Pons (tissue), 1 donor: ENCODE measurements at regions not wholly inside any gene's neighbourhood (a gene's known extent, or its start where the extent isn't known, plus 50 kb on each side); places are given as distances from the start of the nearest gene placed in this dataset.
A peak's percentile ranks its signal among the peaks of the same experiment; 100 is the strongest.
"Not testable (repeated sequence)": the region's sequence is repeated elsewhere in the genome, so short reads cannot be mapped to it uniquely, and the experiment has no call there.

ENCODE experiments used
- DNase-seq: peaks from one replicate; pipeline ENCODE4 v3.0.0-alpha.2; 2016; ENCODE audit warnings: low spot score

DNA sequence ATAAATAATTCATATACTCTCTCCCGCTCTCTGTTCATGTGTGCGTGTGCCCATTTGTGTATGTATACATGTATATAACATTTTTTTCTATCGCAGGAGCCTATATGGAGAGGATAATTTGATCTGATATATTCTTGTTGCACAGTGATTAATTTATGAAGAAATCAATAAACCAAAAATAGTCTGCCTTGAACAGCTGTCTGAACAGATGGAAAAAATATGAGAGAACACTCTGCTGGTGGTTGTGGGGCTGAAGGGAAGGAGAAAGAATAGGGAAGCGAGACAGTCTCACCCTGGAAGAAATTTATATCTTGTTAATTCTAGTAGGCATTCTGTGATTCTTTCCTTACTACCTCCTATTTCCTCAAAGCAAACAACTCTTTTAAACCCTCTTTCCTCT is 96.6 kb upstream of the B3GAT2 start:
- DNase-seq, result no peak

DNA sequence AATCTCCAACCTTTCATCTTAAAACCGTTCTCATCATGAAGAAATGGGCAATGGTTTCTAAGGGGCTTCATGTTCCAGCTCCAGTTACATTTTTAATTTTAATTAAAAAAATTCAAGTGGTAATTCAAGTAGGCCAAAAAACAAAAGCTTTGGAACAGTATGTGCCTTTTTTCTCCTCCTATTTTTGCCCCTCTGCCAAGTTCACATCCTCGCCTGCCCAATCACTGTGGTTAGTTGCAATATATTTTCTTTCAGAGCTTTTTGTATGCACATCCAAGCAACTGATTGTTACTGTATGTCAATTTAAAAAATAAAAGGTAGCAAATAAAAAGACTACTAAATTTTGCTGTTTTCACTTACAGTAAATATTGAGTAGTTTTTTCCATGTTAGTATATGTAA is 99.8 kb upstream of the B3GAT2 start:
- DNase-seq, result no peak

DNA sequence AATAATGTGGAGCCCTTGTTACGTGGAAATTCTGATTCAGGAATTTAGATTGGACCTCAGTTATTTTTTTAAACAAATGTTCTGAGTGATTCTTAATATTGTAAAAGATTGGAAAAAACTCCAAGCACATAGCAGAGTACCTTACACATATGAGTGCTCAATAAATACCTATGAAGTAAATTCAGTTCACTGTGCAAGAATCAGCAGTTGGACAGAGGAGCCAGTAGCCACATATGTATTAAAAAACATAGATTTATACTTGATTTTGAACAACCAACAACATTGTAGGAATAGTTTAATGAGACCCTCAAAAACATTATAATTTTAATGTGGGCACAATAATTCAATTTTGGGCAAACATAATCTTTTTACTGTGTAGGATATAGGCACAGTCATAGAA is 109.3 kb upstream of the B3GAT2 start:
- no peak for DNase-seq

DNA sequence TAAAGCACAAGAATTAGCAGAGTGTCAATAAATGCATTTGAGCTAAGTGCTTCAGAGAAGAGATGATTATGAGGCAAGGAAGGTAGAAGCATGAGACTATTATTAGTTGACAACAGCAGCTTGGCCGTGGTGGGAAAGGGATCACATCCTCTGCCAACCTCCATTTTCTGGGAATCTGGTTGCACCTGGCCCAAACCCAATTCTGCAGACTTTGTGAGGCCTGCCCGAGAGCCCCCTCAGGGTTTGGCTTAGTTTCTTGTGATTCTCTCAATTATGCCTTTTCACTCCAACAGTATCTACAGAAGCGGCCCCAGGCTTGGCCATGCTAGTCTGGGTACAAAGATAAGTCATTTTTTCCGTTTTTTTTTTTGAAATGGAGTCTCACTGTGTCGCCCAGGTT is 111.0 kb upstream of the B3GAT2 start:
- no peak for DNase-seq

DNA sequence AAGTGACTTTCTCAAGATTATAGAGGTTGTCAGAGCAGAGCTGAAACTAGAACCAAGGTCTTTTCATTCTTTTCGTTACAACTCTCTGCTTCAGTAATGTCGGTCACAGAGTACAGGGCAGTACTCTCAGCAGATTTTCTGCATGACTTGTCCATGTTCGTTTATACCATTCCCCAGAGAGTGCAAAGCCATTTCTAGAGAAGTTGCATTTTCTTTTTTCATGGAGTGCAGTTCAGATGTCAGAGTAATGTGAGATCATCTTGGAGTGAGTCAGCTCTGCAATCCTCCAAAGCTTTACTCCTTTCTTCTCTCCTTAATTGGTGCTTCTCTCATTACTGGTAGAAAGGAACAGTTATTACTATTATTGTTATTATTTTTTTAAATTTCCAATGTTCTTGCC is 115.6 kb upstream of the B3GAT2 start:
- no peak for DNase-seq

DNA sequence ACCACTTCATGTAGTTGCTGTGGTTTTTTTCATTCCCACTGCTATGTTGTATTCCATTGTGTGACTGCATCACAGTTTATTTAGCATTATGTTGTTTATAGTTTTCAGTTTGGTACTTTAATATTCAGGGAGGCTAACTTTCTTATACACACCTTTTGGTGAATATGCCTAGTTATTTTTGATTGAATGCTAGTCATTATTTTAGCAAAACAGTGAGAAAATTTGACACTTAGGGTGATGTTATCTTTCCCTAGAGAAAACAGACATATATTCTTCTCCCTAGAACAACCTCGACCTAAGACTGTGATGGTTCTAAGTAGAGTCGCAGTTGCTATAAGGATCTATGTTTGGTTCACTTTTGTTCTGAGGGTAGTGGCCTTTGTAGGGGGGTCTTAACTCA is 120.8 kb upstream of the B3GAT2 start:
- DNase-seq, result no peak

DNA sequence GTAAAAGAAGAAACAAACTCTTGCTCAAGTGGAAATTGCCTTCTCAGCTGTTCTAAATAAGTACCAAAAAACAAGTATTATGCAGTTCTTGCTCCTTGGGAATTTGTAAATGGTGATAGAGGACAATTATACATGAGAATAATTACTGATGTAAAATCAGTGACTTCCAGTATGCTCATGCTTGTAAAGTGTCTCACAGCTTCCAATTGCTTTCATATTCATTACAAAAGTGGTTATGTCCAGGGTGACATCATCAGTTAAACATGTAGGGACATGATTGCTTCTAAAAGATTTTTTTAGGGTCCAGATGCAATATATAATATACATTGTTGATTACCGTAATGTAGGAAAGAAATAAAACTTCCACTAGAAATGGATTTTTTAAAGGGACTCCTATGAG is 122.8 kb upstream of the B3GAT2 start:
- no peak for DNase-seq

DNA sequence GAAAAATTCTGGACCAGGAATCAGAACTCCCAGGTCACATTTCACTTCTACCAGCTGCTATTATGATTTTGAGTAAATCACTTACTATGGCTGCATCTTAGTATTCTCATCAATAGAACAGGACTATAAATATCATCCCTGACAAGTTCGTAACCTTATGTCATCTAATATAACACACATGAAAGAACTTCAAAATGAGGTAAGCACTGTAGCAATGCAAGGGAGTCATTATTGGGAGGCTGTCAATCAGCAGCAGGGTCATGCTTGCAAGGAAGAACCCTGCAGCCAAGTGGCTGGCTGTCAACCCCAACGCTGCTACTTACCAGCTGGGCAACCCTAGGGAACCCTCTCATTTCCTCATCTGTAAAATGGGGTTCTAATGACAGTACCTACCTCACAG is 123.3 kb upstream of the B3GAT2 start:
- DNase-seq, result no peak

DNA sequence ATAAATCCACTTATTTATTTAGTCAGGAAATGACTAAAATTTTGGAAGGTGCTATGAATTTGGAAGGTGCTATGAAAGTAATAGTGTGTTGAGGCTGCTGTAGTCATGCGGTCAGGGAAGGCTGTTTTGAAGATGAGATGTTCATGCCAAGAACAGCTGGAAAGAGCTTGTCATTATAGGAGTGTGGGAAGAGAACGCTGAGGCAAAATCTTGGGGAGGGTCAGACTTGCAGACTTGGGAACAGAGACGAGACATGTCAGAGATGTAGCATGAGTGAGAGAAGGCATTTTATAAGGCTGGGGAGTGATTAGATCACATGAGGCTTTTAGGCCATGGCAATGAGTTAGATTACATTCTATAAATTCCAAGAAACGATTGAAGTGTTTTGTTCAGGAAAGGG is 124.0 kb upstream of the B3GAT2 start:
- DNase-seq, result no peak

DNA sequence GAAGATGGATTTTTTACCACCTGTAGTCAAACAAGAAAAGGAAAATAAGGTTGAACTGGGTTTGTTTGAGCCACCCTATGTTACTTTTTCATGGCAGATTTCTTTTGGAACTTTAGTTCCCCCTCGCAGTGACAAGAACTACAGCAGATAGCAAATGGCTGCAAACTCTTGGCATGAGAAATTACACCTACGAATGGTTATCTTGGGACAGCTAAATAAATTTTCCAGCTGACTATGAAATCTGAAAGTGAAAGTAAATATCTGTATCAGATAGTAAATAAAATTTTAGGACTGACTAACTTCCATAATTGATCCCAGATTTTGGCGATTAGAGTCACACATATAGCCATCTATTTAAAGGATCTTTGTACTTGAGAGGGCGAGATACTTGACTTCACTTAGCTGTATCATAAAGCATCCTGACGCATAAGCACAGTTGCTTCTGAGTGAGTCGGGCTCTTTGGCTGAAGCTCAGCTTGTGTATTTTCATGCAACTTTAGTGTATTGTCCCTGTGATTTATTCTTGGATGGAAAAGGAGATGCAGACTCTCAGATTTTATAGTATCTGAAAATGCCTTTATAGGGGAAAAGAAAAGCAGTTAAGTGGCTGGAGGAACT is 125.3 kb upstream of the B3GAT2 start:
- DNase-seq, result no peak

DNA sequence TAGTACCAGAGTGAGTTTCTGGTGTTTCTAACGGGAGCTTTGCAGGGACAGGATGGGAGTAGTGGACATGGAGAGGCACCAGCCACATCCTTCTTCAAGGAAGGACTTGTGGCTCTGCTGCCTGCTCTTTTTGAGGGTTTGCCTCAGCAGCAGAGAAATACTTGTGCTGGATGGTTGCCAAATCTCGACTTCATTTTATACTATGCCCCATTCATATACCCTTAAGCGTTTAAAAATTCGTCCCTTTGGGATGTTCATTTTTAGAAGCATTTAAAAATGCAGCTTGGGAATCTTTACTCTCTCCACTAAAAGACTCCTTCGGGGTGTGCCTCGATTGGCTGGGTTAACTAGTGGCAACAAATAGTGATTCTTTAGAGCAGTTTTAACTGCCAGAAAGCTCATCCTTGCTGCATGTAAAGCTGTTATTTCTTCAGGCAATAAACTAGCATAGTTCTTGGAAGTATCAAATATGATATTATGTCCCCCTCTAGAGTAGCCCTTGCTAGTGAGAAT is 126.5 kb upstream of the B3GAT2 start:
- no peak for DNase-seq

DNA sequence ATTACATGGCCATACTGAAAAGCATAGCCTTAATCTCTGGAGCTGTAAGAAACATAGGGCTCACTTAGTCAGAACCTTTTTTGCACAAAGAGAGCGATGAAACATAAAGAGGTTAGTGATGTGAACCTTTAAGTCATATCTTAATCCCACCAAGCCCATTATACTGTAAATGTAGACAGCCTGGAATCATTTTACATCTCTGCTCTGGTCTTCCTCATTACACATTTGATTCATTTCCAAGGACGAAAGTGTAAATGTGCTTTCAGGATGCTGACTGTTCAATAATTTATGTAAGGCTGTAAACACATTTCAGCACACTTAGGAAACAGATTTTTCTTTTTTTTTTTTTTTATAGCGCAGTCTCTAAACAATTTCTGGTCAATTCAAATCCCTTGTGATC is 131.3 kb upstream of the B3GAT2 start:
- DNase-seq, result no peak

DNA sequence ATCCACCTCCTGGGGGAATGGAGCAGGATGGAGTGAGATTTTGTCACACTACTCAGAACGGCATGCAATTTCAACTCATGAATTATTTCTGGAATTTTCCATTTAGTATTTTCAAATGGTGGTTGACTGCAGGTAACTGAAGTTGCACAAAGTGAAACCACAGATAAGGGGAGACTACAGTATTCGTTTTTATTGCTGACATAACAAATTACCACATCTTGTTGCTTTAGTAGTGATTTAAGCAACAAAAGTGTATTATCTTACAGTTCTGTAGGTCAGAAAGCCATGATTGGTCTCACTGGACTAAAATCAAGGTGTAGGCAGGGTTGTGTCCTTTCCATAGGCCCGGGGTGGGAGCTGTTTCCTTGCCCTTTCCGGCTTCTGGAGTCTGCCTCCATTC is 133.4 kb upstream of the B3GAT2 start:
- no peak for DNase-seq

DNA sequence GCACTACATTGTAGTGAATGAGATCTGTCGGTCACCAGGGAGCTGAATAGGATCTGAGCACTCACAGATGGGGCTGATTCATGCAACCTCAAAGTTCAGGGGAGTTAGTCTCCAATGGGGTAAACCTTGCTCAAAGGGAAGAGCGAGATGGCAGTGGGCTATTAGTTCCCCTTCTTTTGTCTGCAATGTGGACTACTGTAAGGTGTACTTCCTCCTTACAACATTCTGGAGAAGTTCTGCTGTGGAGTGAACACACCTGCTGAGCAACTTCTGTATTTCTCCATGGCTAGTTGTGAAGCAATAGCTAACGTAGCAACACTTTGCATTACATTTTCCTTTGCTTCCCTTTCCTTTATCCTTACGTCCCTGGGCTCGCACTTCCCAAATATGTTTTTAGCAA is 134.3 kb upstream of the B3GAT2 start:
- no peak for DNase-seq

DNA sequence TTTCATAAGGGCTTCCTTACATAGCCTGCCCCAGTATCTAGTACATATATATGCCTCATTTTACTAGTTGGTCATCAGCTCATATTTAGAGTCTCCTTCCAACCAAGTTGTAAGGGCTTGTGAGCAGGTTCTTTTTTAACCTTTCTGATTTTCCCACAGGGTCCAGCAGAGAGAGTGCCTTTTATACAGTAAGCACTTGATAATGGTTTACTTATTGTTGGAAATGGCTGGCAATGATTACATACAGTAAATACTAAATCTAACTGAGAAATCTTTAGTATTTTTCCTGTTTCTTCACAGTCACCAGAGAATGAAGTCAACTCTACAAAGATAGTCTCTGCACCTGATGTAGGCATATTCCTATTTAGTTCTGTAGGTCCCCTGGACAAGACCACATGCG is 135.1 kb upstream of the B3GAT2 start:
- DNase-seq, result no peak

DNA sequence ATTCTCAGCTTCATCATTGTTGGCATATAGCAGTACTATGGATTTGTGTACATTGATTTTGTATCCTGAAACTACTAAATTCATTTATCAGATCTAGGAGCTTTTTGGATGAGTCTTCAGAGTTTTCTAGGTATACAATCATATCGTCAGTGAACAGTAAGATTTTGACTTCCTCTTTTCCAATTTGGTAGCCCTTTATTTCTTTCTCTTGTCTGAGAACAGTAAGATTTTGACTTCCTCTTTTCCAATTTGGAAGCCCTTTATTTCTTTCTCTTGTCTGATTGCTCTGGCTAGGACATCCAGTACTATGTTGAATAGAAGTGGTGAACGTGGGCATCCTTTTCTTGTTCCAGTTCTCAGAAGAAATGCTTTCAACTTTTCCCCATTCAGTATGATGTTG is 140.4 kb upstream of the B3GAT2 start:
- not testable (repeated sequence) for DNase-seq

DNA sequence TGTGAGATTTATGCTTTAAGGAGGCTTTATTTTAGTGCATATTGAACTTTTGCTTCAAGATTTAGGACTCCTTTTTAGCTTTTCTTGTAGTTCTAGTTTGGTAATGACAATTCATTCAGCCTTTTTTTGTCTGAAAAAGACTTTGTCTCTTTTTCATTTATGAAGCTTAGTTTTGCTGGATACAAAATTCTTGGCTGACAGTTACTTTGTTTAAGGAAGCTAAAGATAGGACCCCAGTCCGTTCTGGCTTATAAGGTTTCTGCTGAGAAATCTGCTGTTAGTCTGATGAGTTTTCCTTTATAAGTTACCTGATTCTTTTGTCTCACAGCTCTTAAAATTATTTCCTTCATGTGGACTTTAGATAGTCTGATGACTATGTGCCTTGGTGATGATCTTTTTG is 142.8 kb upstream of the B3GAT2 start:
- DNase-seq, result no peak

DNA sequence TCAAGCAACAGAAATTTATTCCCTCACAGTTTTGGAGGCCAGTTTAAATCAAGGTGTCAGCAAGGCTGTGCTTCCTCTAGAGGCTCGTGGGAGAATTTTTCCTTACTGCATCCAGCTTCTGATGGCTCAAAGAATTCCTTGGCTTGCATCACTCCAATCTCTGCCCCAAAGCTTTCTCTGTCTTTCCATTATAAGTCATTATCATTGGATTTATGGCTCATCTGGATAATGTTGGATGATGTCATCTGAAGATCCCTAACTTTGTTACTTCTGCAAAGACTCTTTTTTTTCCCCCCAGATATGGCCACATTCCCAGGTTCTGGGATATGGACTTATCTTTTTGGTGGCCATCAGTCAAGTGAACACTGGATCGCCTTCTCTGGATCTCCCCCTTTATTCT is 146.3 kb upstream of the B3GAT2 start:
- DNase-seq, result no peak

DNA sequence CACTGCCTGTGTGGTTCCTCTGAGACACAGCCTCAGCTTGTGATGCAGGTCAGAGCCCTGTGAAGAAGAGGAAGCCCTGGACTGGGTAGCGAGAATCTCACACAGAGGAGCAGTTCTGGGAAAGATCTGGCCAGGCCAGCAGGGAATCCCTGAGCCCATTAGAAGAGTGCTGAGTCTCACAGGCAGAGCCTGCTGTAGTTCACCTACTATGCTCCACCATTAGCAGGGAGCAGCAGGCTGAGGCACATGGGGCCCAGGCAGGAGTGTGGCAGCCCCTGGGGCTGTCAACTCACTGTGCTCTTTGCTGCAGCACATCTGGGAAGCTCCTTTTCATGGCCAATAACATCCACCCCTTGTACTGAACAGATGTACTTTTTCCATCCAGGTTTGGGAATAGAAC is 146.8 kb upstream of the B3GAT2 start:
- no peak for DNase-seq

DNA sequence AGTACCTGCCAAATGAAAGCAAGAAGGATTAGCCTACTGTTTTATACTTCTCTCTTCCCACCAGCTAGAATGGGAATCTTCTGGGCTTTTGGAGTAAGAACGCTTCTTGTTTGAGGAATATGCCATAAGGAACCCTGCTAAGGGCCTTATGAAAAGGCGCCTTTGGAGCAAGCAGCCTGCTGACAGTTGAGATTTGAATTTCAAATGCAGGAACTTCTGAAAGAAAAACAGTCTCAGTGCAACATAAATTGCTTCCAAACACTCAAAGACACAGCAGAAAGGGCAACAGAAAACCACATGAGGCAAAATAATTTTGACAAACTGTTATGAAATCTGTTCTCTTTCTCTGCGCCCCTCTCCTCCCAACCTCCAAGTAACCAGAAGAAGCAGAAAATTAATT is 149.4 kb upstream of the B3GAT2 start:
- peak; percentile 47 for DNase-seq

DNA sequence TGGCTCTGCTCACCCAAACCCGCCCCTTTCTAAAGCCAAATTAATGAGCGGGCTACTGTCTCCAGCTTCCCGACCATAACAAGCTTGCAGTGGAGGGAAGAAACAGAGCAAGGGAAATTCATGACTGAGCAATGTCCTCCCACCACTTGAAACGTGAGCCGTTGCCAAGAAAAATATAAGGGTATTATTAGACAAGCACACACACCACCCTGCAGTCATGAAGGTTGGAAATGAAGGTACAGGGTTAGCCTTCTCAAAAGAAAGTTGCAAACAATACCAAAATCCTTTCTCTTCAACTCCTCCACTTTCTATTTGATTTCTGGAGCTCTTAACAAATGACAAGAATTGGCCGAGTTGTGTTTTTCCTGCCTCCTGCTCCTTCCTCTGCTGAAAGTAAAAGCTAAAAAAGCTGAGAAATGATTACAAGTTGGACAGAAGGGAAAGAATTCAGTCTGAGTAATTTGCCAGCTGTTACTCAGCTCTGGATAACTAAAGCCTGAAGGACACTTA is 151.1 kb upstream of the B3GAT2 start:
- DNase-seq, result peak; percentile 46

DNA sequence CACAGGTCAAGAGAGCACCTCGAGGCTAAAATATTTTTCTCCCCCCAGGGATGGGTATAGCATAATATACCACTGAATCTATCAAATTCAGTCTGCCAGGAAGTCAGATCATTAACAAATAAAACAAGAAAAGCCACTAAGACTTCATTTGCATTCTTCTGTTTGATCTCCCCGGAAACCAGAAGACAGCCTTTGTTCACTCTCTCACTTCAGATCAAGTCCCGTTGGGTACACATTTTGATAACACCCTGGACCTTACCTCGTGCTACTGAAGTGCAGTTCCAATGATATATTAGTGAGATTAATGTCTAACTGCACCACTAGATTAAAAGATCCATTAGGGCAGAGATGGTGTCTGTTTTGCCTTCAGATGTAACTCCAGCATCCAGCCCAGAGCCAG is 157.7 kb upstream of the B3GAT2 start:
- no peak for DNase-seq

DNA sequence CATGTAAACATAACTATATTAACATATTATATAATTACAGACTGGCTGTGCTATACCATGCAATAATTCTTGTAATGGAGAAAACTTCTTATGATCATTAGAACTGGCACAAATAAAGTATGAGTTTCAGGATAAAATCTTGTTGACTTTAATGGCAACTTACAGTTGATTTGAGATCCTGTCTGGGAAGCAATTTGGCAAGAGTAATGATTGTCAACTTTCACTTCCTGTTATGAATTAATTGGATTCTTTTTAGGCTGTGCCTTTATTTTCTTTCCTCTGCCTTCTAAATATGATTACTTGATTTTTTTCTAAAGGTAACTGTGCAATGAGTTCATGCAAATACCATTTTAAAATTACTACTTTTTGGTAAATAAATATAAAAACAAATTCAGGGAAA is 158.1 kb upstream of the B3GAT2 start:
- DNase-seq, result no peak

DNA sequence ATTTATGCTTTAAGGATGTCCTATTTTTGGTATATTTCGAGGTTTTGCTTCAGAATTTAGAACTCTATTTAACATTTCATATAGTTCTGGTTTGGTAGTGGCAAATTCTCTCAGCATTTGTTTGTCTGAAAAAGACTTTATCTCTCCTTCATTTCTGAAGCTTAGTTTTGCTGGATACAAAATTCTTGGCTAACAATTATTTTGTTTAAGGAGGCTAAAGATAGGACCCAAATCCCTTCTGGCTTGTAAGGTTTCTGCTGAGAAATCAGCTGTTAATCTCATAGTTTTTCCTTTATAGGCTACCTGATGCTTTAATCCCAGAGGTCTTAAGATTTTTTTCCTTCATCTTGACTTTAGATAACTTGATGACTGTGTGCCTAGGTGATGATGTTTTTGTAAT is 162.7 kb upstream of the B3GAT2 start:
- DNase-seq, result no peak

DNA sequence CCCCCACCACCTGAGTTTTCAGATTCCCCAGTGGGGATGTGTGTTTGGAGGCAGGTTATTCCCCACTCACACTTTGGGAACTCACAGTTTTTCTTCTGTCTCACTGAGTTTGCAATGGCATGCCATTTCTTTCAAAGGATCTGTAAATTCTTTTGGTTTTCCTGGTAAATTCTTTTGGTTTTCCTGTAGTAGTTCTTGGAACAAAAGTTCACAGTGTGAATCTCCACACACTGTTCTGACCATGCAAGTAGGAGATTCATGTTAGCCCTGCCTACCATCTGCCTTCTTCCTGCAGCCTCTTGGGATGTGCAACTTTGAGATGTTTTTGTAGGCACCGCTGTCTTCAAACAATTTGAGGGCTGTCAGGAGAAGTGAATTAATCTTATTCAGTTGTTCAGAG is 165.6 kb upstream of the OGFRL1 start:
- no peak for DNase-seq
